Left renal cortex interstitium (tissue), 4 donors: ENCODE measurements at regions not wholly inside any gene's neighbourhood (a gene's known extent, or its start where the extent isn't known, plus 50 kb on each side); places are given as distances from the start of the nearest gene placed in this dataset.

Experiments used
- DNase-seq, 4 donors: peaks; one replicate each; pipeline ENCODE4 v3.0.0-alpha.2; 2013; ENCODE audit warnings: low read depth in 4 of 4, low spot score in 2 of 4, missing footprints in 1 of 4

GRCh38 chr5:17882760-17883488 lies 248.7 kb downstream of the TAF11L14 start:
- DNase-seq = no peak

GRCh38 chr5:17888155-17888554 lies 253.9 kb downstream of the TAF11L14 start:
- DNase-seq = no peak

DNA sequence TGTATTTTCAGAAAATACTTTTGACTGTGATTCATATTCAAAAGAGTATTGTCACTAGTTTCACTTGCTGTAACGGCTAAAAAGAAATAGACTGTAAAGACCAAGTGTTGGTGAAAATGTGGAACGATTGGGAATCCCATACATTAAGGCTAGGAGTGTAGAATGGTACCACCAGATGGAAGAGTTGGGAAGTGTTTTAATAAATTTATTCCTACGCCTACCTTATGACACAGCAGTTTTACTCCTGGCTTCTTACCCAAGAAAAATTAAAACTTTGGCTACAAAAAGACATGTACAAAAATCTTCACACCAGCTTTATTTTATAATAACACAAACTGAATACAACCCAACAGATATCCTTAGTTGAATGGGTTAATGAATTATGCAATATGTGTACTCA lies 256.2 kb downstream of the TAF11L14 start:
- DNase-seq = no peak

GRCh38 chr5:17891881-17892280 lies 257.6 kb downstream of the TAF11L14 start:
- no peak for DNase-seq

- DNase-seq = no peak
Observed at GRCh38 chr5:17893026-17893635, 258.9 kb downstream of the TAF11L14 start.

DNA sequence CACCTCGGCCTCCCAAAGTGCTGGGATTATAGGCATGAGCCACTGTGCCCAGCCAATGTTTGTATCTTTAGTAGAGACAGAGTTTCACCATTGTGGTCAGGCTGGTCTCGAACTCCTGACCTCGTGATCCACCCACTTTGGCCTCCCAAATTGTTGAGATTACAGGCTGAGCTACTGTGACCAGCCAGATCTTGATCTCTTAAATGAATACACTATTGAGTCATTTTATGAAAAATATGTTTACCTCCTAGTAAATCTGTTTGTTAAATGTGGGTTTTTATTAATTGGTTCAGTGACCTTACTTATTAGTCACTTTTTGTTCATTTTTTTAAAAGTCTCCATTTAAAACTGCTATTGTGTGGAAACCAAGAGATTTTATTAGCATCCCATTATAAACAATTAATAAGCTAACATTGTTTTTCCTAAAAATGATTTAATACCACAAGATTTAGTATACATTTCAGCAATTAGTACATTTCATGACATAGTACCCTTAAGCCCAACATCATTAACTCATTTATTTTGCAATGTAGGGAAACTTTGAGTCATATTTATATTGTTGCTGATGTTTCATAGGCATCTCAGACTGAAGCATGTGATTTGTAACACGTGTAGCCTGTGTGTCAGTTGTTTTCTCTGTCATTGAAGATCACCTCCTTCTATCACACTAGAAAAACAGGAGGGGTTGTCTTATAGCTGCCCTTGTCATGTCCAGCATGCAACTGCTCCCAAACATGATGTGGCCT lies 261.2 kb downstream of the TAF11L14 start:
- DNase-seq = no peak

GRCh38 chr5:17896605-17897004 lies 262.3 kb downstream of the TAF11L14 start:
- DNase-seq = no peak

DNA sequence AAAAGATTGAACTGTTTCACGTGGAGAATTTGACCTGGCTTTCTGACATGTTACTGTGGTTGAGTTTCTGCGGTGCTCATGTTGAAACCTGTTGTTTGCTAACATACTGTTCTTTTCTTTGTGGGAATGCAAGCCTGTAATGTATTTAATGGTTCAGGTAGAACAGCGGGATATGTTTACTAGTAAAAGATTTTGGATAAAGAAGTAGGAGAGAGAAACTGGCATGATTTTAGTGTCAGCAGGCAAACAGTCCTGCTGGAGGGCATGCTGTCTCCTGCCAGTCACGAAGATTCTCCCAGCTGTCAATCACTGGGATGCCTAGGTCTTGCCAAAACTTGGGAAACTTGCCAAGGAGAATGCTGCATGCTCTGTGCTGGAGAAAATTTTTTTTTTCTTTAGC lies 263.5 kb downstream of the TAF11L14 start:
- DNase-seq = no peak

GRCh38 chr5:17898766-17899165 lies 264.5 kb downstream of the TAF11L14 start:
- no peak for DNase-seq

DNA sequence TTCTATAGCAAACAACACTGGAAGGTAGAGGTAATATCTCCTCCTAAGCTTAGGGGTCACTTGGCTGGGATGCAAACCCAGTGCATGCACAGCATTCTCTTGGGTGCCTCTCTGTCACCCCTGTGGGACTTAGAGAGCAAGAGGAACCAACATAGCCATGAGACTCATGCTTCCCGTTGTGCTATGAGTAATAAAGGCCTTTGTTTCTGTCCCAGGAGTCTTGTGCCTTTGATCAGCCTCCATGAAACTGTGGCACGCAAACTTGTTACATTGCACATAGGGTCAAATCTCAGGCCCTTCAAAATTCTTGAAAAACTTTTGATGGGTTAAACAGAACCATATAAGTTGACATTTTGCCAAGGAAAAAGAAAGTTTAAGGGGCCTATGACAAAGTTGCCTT lies 272.8 kb downstream of the TAF11L14 start:
- DNase-seq = no peak

- DNase-seq = no peak
Observed at GRCh38 chr5:17910318-17910717, 276.1 kb downstream of the TAF11L14 start.

- DNase-seq = no peak
Observed at GRCh38 chr5:17912794-17913193, 278.5 kb downstream of the TAF11L14 start.

DNA sequence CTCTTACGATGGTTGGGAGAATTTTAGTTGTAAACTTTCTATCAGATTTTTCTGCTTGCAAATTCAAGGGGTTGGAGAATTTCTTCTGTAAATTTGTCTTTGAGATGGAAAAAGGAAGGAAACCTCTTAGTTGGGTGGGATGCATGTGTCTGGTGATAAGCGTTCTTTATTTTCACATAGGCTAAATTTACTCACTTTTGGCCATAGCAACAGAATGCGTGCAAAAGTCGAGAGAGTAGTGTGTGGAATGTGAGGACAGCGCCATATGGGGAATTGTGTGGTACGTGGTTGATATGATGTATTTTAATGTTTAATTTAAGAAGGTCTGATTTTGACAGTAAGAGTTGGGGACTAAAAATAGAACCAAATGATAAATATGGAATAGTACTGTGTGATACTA lies 282.2 kb downstream of the TAF11L14 start:
- DNase-seq = no peak

- no peak for DNase-seq
Observed at GRCh38 chr5:17917465-17917864, 283.2 kb downstream of the TAF11L14 start.

- no peak for DNase-seq
Observed at GRCh38 chr5:17918373-17919104, 284.3 kb downstream of the TAF11L14 start.

DNA sequence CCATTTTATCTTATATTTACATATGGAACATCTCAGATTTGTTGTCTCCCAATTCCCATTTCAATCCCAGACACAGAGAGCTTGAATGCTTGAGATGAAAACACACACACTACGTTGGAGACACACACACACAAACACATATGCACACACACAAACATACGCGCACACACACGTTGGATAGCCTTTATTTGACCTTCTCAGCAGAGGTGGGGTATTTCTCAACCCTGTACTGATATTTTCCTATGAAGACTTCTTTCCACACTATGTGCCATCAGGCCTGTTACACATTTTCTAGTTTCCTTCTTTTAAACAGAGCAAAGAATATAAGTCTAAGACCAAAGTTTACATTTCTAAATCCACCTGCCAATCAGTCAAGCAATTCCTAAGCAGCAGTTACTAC lies 291.0 kb downstream of the TAF11L14 start:
- no peak for DNase-seq

- no peak for DNase-seq
Observed at GRCh38 chr5:17928581-17928981, 294.3 kb downstream of the TAF11L14 start.

GRCh38 chr5:17929171-17929570 lies 294.9 kb downstream of the TAF11L14 start:
- DNase-seq = no peak

DNA sequence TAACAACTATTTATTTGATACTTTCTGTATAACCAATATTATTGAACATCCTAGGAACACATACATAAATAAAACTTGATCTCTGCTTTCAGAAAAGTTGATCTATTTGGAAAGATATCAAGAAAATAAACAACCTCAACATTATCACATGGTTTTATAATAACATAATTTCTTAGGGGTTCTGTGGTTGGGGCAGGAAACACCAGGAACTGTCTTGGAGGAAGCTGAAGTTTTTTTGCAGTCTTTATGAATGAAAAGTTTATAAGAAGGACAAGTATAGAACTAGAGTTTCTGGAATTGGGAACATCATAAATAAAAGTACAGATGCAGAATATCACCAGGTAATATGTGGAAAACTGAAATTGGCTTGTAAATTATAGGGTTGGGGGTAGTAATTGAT lies 296.1 kb downstream of the TAF11L14 start:
- DNase-seq = no peak

- DNase-seq = no peak
Observed at GRCh38 chr5:17944046-17944445, 309.8 kb downstream of the TAF11L14 start.

DNA sequence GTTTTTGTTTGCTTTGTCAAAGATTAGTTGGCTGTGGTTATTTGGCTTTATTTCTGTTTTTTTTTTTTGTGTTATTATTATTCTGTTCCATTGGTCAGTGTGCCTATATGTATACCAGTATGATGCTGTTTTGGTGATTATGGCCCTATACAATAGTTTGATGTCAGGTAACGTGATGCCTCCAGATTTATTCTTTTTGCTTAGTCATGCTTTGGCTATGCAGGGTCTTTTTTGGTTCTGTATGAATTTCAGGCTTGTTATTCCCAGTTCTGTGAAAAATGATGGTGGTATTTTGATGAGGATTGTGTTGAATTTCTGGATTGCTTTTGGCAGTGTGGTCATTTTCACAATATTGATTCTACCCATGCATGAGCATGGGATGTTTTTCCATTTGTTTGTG lies 312.8 kb downstream of the TAF11L14 start:
- no peak for DNase-seq
